Right lobe of liver (tissue), 6 donors: ENCODE measurements at regions not wholly inside any gene's neighbourhood (a gene's known extent, or its start where the extent isn't known, plus 50 kb on each side); places are given as distances from the start of the nearest gene placed in this dataset.

Experiments used
- ATAC-seq, 4 donors: fragments of 200-7000 bp; cut with Tn5 transposase; one replicate each; pipeline ENCODE4 v1.9.1; 2020; ENCODE audit warnings: mild to moderate bottlenecking in 4 of 4, moderate library complexity in 4 of 4
- DNase-seq, 3 donors: peaks; one replicate each; pipeline ENCODE4 v3.0.0-alpha.2; 2020
- H3K27ac ChIP-seq, 3 donors: fragments of 200-600 bp; one replicate each; pipeline ENCODE4 v1.8.0; 2022
- H3K27me3 ChIP-seq, 2 donors: fragments of 200-600 bp; one replicate each; pipeline ENCODE4 v1.8.0; 2022
- H3K36me3 ChIP-seq, 4 donors: fragments of 200-600 bp; sonication (generic) in 1 of 4; one replicate each; pipeline versions ENCODE4 v1.5.1 to v1.8.0; 2017 to 2022; ENCODE audit warnings: control low read depth in 1 of 4
- H3K4me1 ChIP-seq, 4 donors: fragments of 200-600 bp; sonication (generic) in 1 of 4; one replicate each; pipeline versions ENCODE4 v1.5.1 to v1.8.0; 2017 to 2022; ENCODE audit warnings: control low read depth in 1 of 4
- H3K4me3 ChIP-seq, 3 donors: fragments of 200-600 bp; one replicate each; pipeline ENCODE4 v1.8.0; 2022
- H3K9me3 ChIP-seq, 4 donors: fragments of 200-600 bp; sonication (generic) in 1 of 4; one replicate each; pipeline versions ENCODE4 v1.5.1 to v1.8.0; 2017 to 2022; ENCODE audit warnings: control low read depth in 1 of 4
- CTCF ChIP-seq, 4 donors: fragments of 200-600 bp in 3 of 4; fragments of 450-650 bp in 1 of 4; IDR thresholded peaks; one replicate each; pipeline versions ENCODE4 v1.5.1 to v1.8.0; 2016 to 2022; ENCODE audit warnings: antibody characterized with exemption in 4 of 4, mild to moderate bottlenecking in 2 of 4
- POLR2A ChIP-seq: fragments of 450-650 bp; IDR thresholded peaks from one replicate; pipeline ENCODE4 v1.6.1; 2017; ENCODE audit warnings: antibody characterized with exemption, mild to moderate bottlenecking
- WGBS: methylation state at CpG from one replicate; pipeline ENCODE4 v1.1.6; 2018; ENCODE audit warnings: low coverage, low lambda C conversion rate; ENCODE audit not compliant: insufficient coverage; ENCODE audit errors: missing lambda C conversion rate; 5-methylcytosine and 5-hydroxymethylcytosine counted together
- intact Hi-C, 2 donors: fragments of 100-400 bp; cut with DNase I; formaldehyde crosslinking; loops; one replicate each; pipeline versions ENCODE4 v1.11.2 to v1.14.1; 2022
- donor health status: DM: no; HTN: yes; CAD: no.
- donor health status: DM: no; HTN: no; CAD: no.
- donor health status: DM: no; HTN: no; CAD: no.
- donor health status: DM: no; HTN: yes; CAD: no.
- donor health status: DM: no; HTN: yes; CAD: no.

- DNase-seq (no peak), ATAC-seq (peak; percentile 55 to 72 (median 56))
- TF ChIP-seq CTCF (IDR thresholded peaks at IDR 0.05) (no peak), POLR2A (peak; percentile 24)
- Histone ChIP-seq H3K27me3 (no peaks in the 10 kb centered on the region), H3K9me3 (no peaks in the 10 kb centered on the region), H3K27ac (peak overlapping the region in 2 of 3 donors; percentile 1 to 19), H3K36me3 (no peaks in the 10 kb centered on the region), H3K4me1 (no peaks in the 10 kb centered on the region), H3K4me3 (no peak overlapping the region)
- 27% methylated on average over 9 of the region's 9 CpGs for whole genome bisulfite sequencing
- intact Hi-C loops: no loop called here
Observed at GRCh38 chr5:40410231-40410861, 269.4 kb upstream of the PTGER4 start.

- 23% methylated on average over 4 of the region's 4 CpGs for WGBS
Observed at GRCh38 chr5:40409601-40410000, 270.1 kb upstream of the PTGER4 start.

GRCh38 chr5:40406741-40407211 lies 272.9 kb upstream of the PTGER4 start:
- DNase-seq: no peak
- H3K27me3 ChIP-seq: no peaks in the 10 kb centered on the region
- 44% methylated on average over 6 of the region's 6 CpGs for WGBS
- H3K36me3 ChIP-seq: no peaks in the 10 kb centered on the region
- peak; percentile 26 to 47 (median 38) for ATAC-seq
- intact Hi-C loops: no loop called here
- no peaks in the 10 kb centered on the region for H3K4me1 ChIP-seq
- no peaks in the 10 kb centered on the region for H3K9me3 ChIP-seq
- TF ChIP-seq CTCF (IDR thresholded peaks at IDR 0.05) (no peak), POLR2A (no peak)
- peak overlapping the region in 2 of 3 donors; percentile 33 to 47 for H3K27ac ChIP-seq
- no peak overlapping the region for H3K4me3 ChIP-seq

More at GRCh38 chr5:40409601-40410000, 270.1 kb upstream of the PTGER4 start:
- TF ChIP-seq POLR2A: no peak
- TF ChIP-seq CTCF (IDR thresholded peaks at IDR 0.05): no peak
- Histone ChIP-seq H3K4me3 (no peak overlapping the region), H3K9me3 (no peaks in the 10 kb centered on the region), H3K36me3 (no peaks in the 10 kb centered on the region), H3K27me3 (no peaks in the 10 kb centered on the region), H3K27ac (peak overlapping the region in 2 of 3 donors; percentile 1 to 19), H3K4me1 (no peaks in the 10 kb centered on the region)
- DNase-seq: peak in 1 of 3 donors; percentile 49
- intact Hi-C loops: no loop called here
- peak in 3 of 4 donors; percentile 26 to 36 (median 31) for ATAC-seq

- Histone ChIP-seq H3K4me1 (no peaks in the 10 kb centered on the region), H3K9me3 (no peaks in the 10 kb centered on the region), H3K36me3 (no peaks in the 10 kb centered on the region), H3K27me3 (no peaks in the 10 kb centered on the region), H3K4me3 (no peak overlapping the region), H3K27ac (peak overlapping the region in 2 of 3 donors; percentile 33 to 47)
- TF ChIP-seq CTCF (IDR thresholded peaks at IDR 0.05) (no peak), POLR2A (no peak)
- DNase-seq: no peak
- WGBS: 42% methylated on average over 5 of the region's 5 CpGs
- ATAC-seq: no peak
- intact Hi-C loops: no loop called here
Observed at GRCh38 chr5:40405996-40406740, 273.5 kb upstream of the PTGER4 start.
